Uterus (tissue), 2 donors: ENCODE measurements at regions not wholly inside any gene's neighbourhood (a gene's known extent, or its start where the extent isn't known, plus 50 kb on each side); places are given as distances from the start of the nearest gene placed in this dataset.

Source experiments
- POLR2A ChIP-seq, 2 donors: fragments of 450-650 bp; IDR thresholded peaks; one replicate each; pipeline ENCODE4 v1.6.1; 2016; ENCODE audit warnings: antibody characterized with exemption in 2 of 2, mild to moderate bottlenecking in 1 of 2, moderate library complexity in 1 of 2
- TF ChIP-seq, protein P1 (sequence below), 4 experiments: fragments of 200-600 bp in 2 of 4; fragments of 450-650 bp in 2 of 4; sonication (generic) in 2 of 4; IDR thresholded peaks; one replicate each; pipeline ENCODE4 v1.5.1; 2016 to 2019; ENCODE audit warnings: antibody characterized with exemption in 4 of 4, mild to moderate bottlenecking in 2 of 4, moderate library complexity in 1 of 4

DNA sequence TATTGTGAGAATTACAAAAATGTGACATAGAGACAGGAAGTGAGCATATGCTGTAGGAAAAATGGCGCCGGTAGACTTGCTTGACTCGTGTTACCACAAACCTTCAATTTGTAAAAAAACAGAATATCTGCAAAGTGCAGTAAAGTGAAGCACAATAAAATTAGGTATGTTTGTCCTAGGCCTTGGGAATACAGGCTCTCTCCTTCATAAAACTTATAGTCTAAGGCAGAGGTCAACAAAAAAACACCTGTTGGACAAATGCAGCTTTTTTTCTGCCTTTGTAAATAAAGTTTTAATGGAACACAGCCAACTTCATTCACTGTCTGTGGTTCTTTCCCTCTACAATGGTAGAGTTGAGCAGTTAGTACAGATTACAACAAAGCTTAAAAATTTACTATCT is 216.8 kb upstream of the SATB1 start:
- TF ChIP-seq, protein P1, sequence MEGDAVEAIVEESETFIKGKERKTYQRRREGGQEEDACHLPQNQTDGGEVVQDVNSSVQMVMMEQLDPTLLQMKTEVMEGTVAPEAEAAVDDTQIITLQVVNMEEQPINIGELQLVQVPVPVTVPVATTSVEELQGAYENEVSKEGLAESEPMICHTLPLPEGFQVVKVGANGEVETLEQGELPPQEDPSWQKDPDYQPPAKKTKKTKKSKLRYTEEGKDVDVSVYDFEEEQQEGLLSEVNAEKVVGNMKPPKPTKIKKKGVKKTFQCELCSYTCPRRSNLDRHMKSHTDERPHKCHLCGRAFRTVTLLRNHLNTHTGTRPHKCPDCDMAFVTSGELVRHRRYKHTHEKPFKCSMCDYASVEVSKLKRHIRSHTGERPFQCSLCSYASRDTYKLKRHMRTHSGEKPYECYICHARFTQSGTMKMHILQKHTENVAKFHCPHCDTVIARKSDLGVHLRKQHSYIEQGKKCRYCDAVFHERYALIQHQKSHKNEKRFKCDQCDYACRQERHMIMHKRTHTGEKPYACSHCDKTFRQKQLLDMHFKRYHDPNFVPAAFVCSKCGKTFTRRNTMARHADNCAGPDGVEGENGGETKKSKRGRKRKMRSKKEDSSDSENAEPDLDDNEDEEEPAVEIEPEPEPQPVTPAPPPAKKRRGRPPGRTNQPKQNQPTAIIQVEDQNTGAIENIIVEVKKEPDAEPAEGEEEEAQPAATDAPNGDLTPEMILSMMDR (IDR thresholded peaks at IDR 0.05) = no peak
- no peak for TF ChIP-seq POLR2A (IDR thresholded peaks at IDR 0.05)
